NCI-H526 treated with DMSO at 0.1 percent for 48 hours (cell line): ENCODE measurements at regions not wholly inside any gene's neighbourhood (a gene's known extent, or its start where the extent isn't known, plus 50 kb on each side); places are given as distances from the start of the nearest gene placed in this dataset.
A peak's percentile ranks its signal among the peaks of the same experiment; 100 is the strongest.
"Not testable (repeated sequence)": the region's sequence is repeated elsewhere in the genome, so short reads cannot be mapped to it uniquely, and the experiment has no call there.

Experiments
- DNase-seq: peaks from one replicate; lab custom pipeline; 2025; lab: John Stamatoyannopoulos, UW

GRCh38 chr12:67759829-67760228 lies 111.3 kb downstream of the DYRK2 start:
- no peak for DNase-seq

GRCh38 chr12:67760586-67761275 lies 112.2 kb downstream of the DYRK2 start:
- no peak for DNase-seq

GRCh38 chr12:67761566-67761965 lies 113.0 kb downstream of the DYRK2 start:
- DNase-seq, result no peak

GRCh38 chr12:67764055-67764454 lies 115.5 kb downstream of the DYRK2 start:
- DNase-seq, result no peak

GRCh38 chr12:67764946-67765619 lies 116.5 kb downstream of the DYRK2 start:
- DNase-seq, result no peak

GRCh38 chr12:67765776-67766766 lies 117.5 kb downstream of the DYRK2 start:
- DNase-seq, result no peak

- peak; percentile 41 for DNase-seq
Observed at GRCh38 chr12:67772267-67773169, 124.0 kb downstream of the DYRK2 start.

GRCh38 chr12:67773896-67774295 lies 125.4 kb downstream of the DYRK2 start:
- no peak for DNase-seq

- DNase-seq, result no peak
Observed at GRCh38 chr12:67774983-67775587, 126.5 kb downstream of the DYRK2 start.

- no peak for DNase-seq
Observed at GRCh38 chr12:67780580-67781084, 132.1 kb downstream of the DYRK2 start.

- no peak for DNase-seq
Observed at GRCh38 chr12:67782573-67782972, 134.0 kb downstream of the DYRK2 start.

- DNase-seq, result no peak
Observed at GRCh38 chr12:67783393-67783792, 134.8 kb downstream of the DYRK2 start.

GRCh38 chr12:67784831-67785230 lies 136.3 kb downstream of the DYRK2 start:
- no peak for DNase-seq

- DNase-seq, result no peak
Observed at GRCh38 chr12:67786086-67786485, 137.5 kb downstream of the DYRK2 start.

- DNase-seq, result no peak
Observed at GRCh38 chr12:67788118-67788517, 139.6 kb downstream of the DYRK2 start.

- DNase-seq, result no peak
Observed at GRCh38 chr12:67789266-67789665, 140.7 kb downstream of the DYRK2 start.

GRCh38 chr12:67790660-67791059 lies 142.1 kb downstream of the DYRK2 start:
- DNase-seq, result no peak

GRCh38 chr12:67791362-67791761 lies 142.8 kb downstream of the DYRK2 start:
- DNase-seq, result not testable (repeated sequence)

- DNase-seq, result no peak
Observed at GRCh38 chr12:67792185-67792584, 143.6 kb downstream of the DYRK2 start.

- DNase-seq, result no peak
Observed at GRCh38 chr12:67794161-67794560, 145.6 kb downstream of the DYRK2 start.

GRCh38 chr12:67795236-67795635 lies 146.7 kb downstream of the DYRK2 start:
- DNase-seq, result no peak
